H9 (cell line): ENCODE measurements at regions not wholly inside any gene's neighbourhood (a gene's known extent, or its start where the extent isn't known, plus 50 kb on each side); places are given as distances from the start of the nearest gene placed in this dataset.

Experiments used
- DNase-seq: peaks from one replicate; pipeline ENCODE4 v3.0.0-alpha.2; 2017
- H2AFZ ChIP-seq: one replicate; pipeline ENCODE4 v1.6.1; 2013; ENCODE audit warnings: mild to moderate bottlenecking, low read length, control low read depth, moderate library complexity
- H2AK5ac ChIP-seq: 2 replicates; pipeline ENCODE4 v1.6.1; 2013; ENCODE audit warnings: low read length, control low read depth, mixed read lengths; ENCODE audit not compliant: insufficient read length
- H2BK120ac ChIP-seq: one replicate; pipeline ENCODE4 v1.6.1; 2013; ENCODE audit warnings: low read depth, mild to moderate bottlenecking, low read length, control low read depth, inconsistent platforms; ENCODE audit not compliant: poor library complexity, severe bottlenecking
- H2BK12ac ChIP-seq: 2 replicates; pipeline ENCODE4 v1.6.1; 2013; ENCODE audit warnings: low read length, control low read depth, mixed read lengths, low read depth; ENCODE audit not compliant: insufficient read length
- H2BK15ac ChIP-seq: 2 replicates; pipeline ENCODE4 v1.6.1; 2013; ENCODE audit warnings: low read depth, low read length, control low read depth
- H2BK20ac ChIP-seq: one replicate; pipeline ENCODE4 v1.6.1; 2013; ENCODE audit warnings: low read depth, mild to moderate bottlenecking, low read length, control low read depth, inconsistent platforms; ENCODE audit not compliant: poor library complexity, severe bottlenecking
- H2BK5ac ChIP-seq: 2 replicates; pipeline ENCODE4 v1.6.1; 2013; ENCODE audit warnings: low read length, control low read depth, mixed read lengths; ENCODE audit not compliant: insufficient read length
- H3K14ac ChIP-seq: 2 replicates; pipeline ENCODE4 v1.6.1; 2013; ENCODE audit warnings: low read length, control low read depth; ENCODE audit not compliant: insufficient read depth
- H3K18ac ChIP-seq: 2 replicates; pipeline ENCODE4 v1.6.1; 2013; ENCODE audit warnings: low read depth, mild to moderate bottlenecking, mixed read lengths, low read length, control low read depth; ENCODE audit not compliant: insufficient read length
- H3K23ac ChIP-seq: 2 replicates; pipeline ENCODE4 v1.6.1; 2013; ENCODE audit warnings: low read length, control low read depth, mixed read lengths, low read depth; ENCODE audit not compliant: insufficient read length
- H3K23me2 ChIP-seq: 2 replicates; pipeline ENCODE4 v1.6.1; 2013; ENCODE audit warnings: low read depth, mild to moderate bottlenecking, mixed read lengths, low read length, control low read depth; ENCODE audit not compliant: insufficient read length, poor library complexity, severe bottlenecking
- H3K27ac ChIP-seq: 2 replicates; pipeline ENCODE4 v1.5.1; 2013; ENCODE audit warnings: low read length, control low read depth, mixed read lengths, low read depth; ENCODE audit not compliant: insufficient read length
- H3K27me3 ChIP-seq: 2 replicates; pipeline ENCODE4 v1.6.1; 2013; ENCODE audit warnings: low read length, control low read depth, inconsistent platforms; ENCODE audit not compliant: insufficient read depth
- H3K4ac ChIP-seq: 2 replicates; pipeline ENCODE4 v1.6.1; 2013; ENCODE audit warnings: low read depth, mild to moderate bottlenecking, control low read depth, inconsistent platforms, low read length, moderate library complexity
- H3K4me1 ChIP-seq: 2 replicates; pipeline ENCODE4 v1.6.1; 2013; ENCODE audit warnings: low read length, control low read depth, inconsistent platforms; ENCODE audit not compliant: insufficient read depth
- H3K4me2 ChIP-seq: 2 replicates; pipeline ENCODE4 v1.6.1; 2013; ENCODE audit warnings: low read length, control low read depth, mixed read lengths; ENCODE audit not compliant: insufficient read length, insufficient read depth
- H3K56ac ChIP-seq: 2 replicates; pipeline ENCODE4 v1.6.1; 2013; ENCODE audit warnings: low read depth, mild to moderate bottlenecking, mixed read lengths, low read length, control low read depth; ENCODE audit not compliant: insufficient read length
- H3K79me1 ChIP-seq: 2 replicates; pipeline ENCODE4 v1.6.1; 2013; ENCODE audit warnings: low read depth, mild to moderate bottlenecking, moderate library complexity, low read length, control low read depth, inconsistent platforms; ENCODE audit not compliant: insufficient read depth, poor library complexity, severe bottlenecking
- H3K79me2 ChIP-seq: 2 replicates; pipeline ENCODE4 v1.6.1; 2013; ENCODE audit warnings: low read length, control low read depth, inconsistent platforms; ENCODE audit not compliant: insufficient read depth
- H3K9ac ChIP-seq: 2 replicates; pipeline ENCODE4 v1.6.1; 2013; ENCODE audit warnings: low read length, control low read depth, mixed read lengths; ENCODE audit not compliant: insufficient read length; ENCODE audit errors: extremely low read depth
- H3K9me3 ChIP-seq: one replicate; pipeline ENCODE4 v1.6.1; 2013; ENCODE audit warnings: low read depth, low read length, inconsistent platforms; ENCODE audit not compliant: control insufficient read depth
- H3T11ph ChIP-seq: one replicate; pipeline ENCODE4 v1.6.1; 2013; ENCODE audit warnings: mild to moderate bottlenecking, low read length, control low read depth, inconsistent platforms
- H4K20me1 ChIP-seq: one replicate; pipeline ENCODE4 v1.6.1; 2013; ENCODE audit not compliant: control insufficient read depth, insufficient read length, insufficient read depth
- H4K5ac ChIP-seq: 2 replicates; pipeline ENCODE4 v1.6.1; 2013; ENCODE audit warnings: low read depth, mild to moderate bottlenecking, mixed read lengths, low read length, control low read depth; ENCODE audit not compliant: insufficient read length
- H4K8ac ChIP-seq: replicated peaks from 2 replicates; pipeline ENCODE4 v1.6.1; 2013; ENCODE audit warnings: low read length, control low read depth, mixed read lengths, low read depth; ENCODE audit not compliant: insufficient read length
- H4K91ac ChIP-seq: 2 replicates; pipeline ENCODE4 v1.6.1; 2013; ENCODE audit warnings: low read depth, mild to moderate bottlenecking, moderate library complexity, mixed read lengths, low read length, control low read depth; ENCODE audit not compliant: insufficient read length
- H3K27ac Mint-ChIP-seq, 3 experiments: 2 replicates in 2 of 3; 3 replicates in 1 of 3; pipeline ENCODE4 v1.8.0; 2020 to 2021; ENCODE audit warnings: mixed read lengths in 3 of 3, mild to moderate bottlenecking in 1 of 3, moderate library complexity in 1 of 3
- H3K27me3 Mint-ChIP-seq: 2 replicates; pipeline ENCODE4 v1.8.0; 2021; ENCODE audit warnings: low read depth, mild to moderate bottlenecking, moderate library complexity, mixed read lengths
- H3K36me3 Mint-ChIP-seq, 3 experiments: 2 replicates in 2 of 3; 3 replicates in 1 of 3; pipeline ENCODE4 v1.8.0; 2020 to 2021; ENCODE audit warnings: low read depth in 3 of 3, mixed read lengths in 3 of 3; ENCODE audit not compliant: insufficient read depth in 1 of 3
- H3K4me1 Mint-ChIP-seq, 2 experiments: 2 replicates each; pipeline ENCODE4 v1.8.0; 2020; ENCODE audit warnings: mixed read lengths in 2 of 2
- H3K4me3 Mint-ChIP-seq, 2 experiments: 2 replicates in 1 of 2; 3 replicates in 1 of 2; pipeline ENCODE4 v1.8.0; 2020 to 2021; ENCODE audit warnings: mild to moderate bottlenecking in 2 of 2, mixed read lengths in 2 of 2, moderate library complexity in 1 of 2
- H3K9me3 Mint-ChIP-seq, 2 experiments: 2 replicates in 1 of 2; 3 replicates in 1 of 2; pipeline ENCODE4 v1.8.0; 2020; ENCODE audit warnings: mild to moderate bottlenecking in 2 of 2, mixed read lengths in 2 of 2, moderate library complexity in 1 of 2
- WGBS: extraction: QIAGEN DNeasy Blood & Tissue Kit; methylation state at CpG from one replicate; pipeline ENCODE4 v1.1.7; 2013; ENCODE audit warnings: missing lambda C conversion rate, low lambda C conversion rate, mixed read lengths; ENCODE audit not compliant: insufficient read length; ENCODE audit errors: extremely low coverage; 5-methylcytosine and 5-hydroxymethylcytosine counted together
- TF ChIP-seq, protein P1 (sequence below): fragments of 200-600 bp; sonication (generic); conservative IDR thresholded peaks from 3 replicates; pipeline ENCODE4 v1.8.0; 2021; ENCODE audit warnings: antibody characterized with exemption, mild to moderate bottlenecking

DNA sequence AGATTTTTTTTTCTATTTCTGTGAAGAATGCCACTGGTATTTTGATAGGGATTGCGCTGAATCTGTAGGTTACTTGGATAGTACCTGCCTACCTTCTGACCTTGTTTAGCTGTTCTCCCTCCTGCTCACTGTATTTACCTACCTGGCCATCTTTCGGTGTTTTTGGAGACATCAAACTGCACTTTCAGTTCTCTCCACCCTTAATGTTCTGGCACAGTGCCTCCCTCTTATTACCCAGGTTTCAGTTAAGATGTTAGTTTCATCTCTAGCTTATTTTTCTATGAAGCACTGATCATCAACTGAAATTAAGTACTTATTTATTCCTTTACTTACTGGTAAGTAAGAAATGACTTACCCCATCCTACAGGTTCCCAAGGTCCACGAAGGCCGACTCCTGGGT is 74.4 kb upstream of the KLHL25 start:
- no peaks in the 10 kb centered on the region for H3K9me3 ChIP-seq
- H3K79me1 ChIP-seq: no peaks in the 10 kb centered on the region
- no peak overlapping the region for H3K9ac ChIP-seq
- H3K56ac ChIP-seq: no peak overlapping the region
- H4K8ac ChIP-seq: no peak overlapping the region
- no peak for DNase-seq
- no peak overlapping the region for H3K4me3 Mint-ChIP-seq
- peaks cover 6 to 15% of the 10 kb centered on the region in 2 experiments for H3K4me1 Mint-ChIP-seq
- no peaks in the 10 kb centered on the region for H3K4me1 ChIP-seq
- no peaks in the 10 kb centered on the region for H4K20me1 ChIP-seq
- no peak overlapping the region for H2BK15ac ChIP-seq
- H3K4ac ChIP-seq: no peak overlapping the region
- no peak overlapping the region for H3K18ac ChIP-seq
- H2BK12ac ChIP-seq: no peak overlapping the region
- H3K27ac Mint-ChIP-seq: no peak overlapping the region
- H3K23ac ChIP-seq: no peak overlapping the region
- no peaks in the 10 kb centered on the region; a peak in 1 of 5 replicates for H3K9me3 Mint-ChIP-seq
- no peak overlapping the region for H3K14ac ChIP-seq
- no peaks in the 10 kb centered on the region for H3K36me3 Mint-ChIP-seq
- no peaks in the 10 kb centered on the region; the same call in 1 of the 2 replicates for H3K27me3 Mint-ChIP-seq
- H3T11ph ChIP-seq: no peak overlapping the region
- H2BK5ac ChIP-seq: no peak overlapping the region
- no peak overlapping the region for H3K27ac ChIP-seq
- TF ChIP-seq, protein P1, sequence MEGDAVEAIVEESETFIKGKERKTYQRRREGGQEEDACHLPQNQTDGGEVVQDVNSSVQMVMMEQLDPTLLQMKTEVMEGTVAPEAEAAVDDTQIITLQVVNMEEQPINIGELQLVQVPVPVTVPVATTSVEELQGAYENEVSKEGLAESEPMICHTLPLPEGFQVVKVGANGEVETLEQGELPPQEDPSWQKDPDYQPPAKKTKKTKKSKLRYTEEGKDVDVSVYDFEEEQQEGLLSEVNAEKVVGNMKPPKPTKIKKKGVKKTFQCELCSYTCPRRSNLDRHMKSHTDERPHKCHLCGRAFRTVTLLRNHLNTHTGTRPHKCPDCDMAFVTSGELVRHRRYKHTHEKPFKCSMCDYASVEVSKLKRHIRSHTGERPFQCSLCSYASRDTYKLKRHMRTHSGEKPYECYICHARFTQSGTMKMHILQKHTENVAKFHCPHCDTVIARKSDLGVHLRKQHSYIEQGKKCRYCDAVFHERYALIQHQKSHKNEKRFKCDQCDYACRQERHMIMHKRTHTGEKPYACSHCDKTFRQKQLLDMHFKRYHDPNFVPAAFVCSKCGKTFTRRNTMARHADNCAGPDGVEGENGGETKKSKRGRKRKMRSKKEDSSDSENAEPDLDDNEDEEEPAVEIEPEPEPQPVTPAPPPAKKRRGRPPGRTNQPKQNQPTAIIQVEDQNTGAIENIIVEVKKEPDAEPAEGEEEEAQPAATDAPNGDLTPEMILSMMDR: no peak
- no peak overlapping the region for H2AFZ ChIP-seq
- no peak overlapping the region for H2BK120ac ChIP-seq
- H3K79me2 ChIP-seq: no peaks in the 10 kb centered on the region
- H2BK20ac ChIP-seq: no peak overlapping the region
- no peak overlapping the region for H4K5ac ChIP-seq
- H3K27me3 ChIP-seq: no peaks in the 10 kb centered on the region
- H2AK5ac ChIP-seq: no peak overlapping the region
- H3K4me2 ChIP-seq: no peak overlapping the region
- H4K91ac ChIP-seq: no peak overlapping the region
- no peaks in the 10 kb centered on the region for H3K23me2 ChIP-seq
- no CpG with 5 or more reads among the region's 4 CpGs for WGBS
